ENCODE measurements at regions not wholly inside any gene's neighbourhood (a gene's known extent, or its start where the extent isn't known, plus 50 kb on each side); places are given as distances from the start of the nearest gene placed in this dataset.

DNA sequence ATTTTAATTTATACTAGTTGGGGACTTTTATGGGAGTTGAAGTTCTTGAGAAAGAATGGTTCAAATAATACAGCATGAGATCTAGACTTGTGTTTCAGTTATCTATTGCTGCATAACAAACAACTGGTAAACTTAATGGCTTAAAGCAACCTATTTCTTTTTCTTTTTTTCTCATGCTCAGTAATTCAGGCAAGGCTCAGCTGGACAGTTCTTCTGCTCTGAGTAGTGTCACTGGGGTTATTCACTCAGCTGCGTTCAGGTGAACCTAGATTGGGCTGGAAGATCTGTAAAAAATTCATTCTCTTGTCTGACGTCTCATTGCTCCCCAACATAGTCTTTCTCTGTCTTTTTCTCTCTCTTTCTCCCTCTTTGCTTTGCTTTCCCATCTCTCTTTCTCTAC is 291.7 kb downstream of the GBA3 start:
- Histone ChIP-seq H4K20me1 (ENCODE audit: low read length) (no peaks in the 10 kb centered on the region), H3K9me3 (ENCODE audit: low read length) (no peaks in the 10 kb centered on the region), H3K4me2 (ENCODE audit: low read length) (no peak overlapping the region), H3F3A (ENCODE audit: low read length, unreplicated experiment) (no peaks in the 10 kb centered on the region), H3K9me2 (replicated peaks; ENCODE audit: low read length) (no peaks in the 10 kb centered on the region), H3K36me3 (ENCODE audit: low read depth, low read length) (no peaks in the 10 kb centered on the region), H3K79me2 (ENCODE audit: low read length) (no peaks in the 10 kb centered on the region), H3K27ac (ENCODE audit: low read length) (no peak overlapping the region), H2AFZ (ENCODE audit: low read length) (no peak overlapping the region), H3K9ac (ENCODE audit: low read length) (no peak overlapping the region), H3K4me1 (ENCODE audit: insufficient read depth, low read length) (peaks cover 41% of the 10 kb centered on the region), H3K27me3 (ENCODE audit: low read length) (no peaks in the 10 kb centered on the region), H3K4me3 (ENCODE audit: low read length) (no peak overlapping the region)
- ChIA-PET CTCF (no interaction called here), POLR2A (ENCODE audit: unreplicated experiment) (no interaction called here)
- TF ChIP-seq EZH2phosphoT487 (IDR thresholded peaks at IDR 0.05; ENCODE audit: borderline replicate concordance, low read length) (no peak), EZH2 (IDR thresholded peaks at IDR 0.05; ENCODE audit: low read length, unreplicated experiment) (no peak)
- TF ChIP-seq, protein P1, sequence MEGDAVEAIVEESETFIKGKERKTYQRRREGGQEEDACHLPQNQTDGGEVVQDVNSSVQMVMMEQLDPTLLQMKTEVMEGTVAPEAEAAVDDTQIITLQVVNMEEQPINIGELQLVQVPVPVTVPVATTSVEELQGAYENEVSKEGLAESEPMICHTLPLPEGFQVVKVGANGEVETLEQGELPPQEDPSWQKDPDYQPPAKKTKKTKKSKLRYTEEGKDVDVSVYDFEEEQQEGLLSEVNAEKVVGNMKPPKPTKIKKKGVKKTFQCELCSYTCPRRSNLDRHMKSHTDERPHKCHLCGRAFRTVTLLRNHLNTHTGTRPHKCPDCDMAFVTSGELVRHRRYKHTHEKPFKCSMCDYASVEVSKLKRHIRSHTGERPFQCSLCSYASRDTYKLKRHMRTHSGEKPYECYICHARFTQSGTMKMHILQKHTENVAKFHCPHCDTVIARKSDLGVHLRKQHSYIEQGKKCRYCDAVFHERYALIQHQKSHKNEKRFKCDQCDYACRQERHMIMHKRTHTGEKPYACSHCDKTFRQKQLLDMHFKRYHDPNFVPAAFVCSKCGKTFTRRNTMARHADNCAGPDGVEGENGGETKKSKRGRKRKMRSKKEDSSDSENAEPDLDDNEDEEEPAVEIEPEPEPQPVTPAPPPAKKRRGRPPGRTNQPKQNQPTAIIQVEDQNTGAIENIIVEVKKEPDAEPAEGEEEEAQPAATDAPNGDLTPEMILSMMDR (conservative IDR thresholded peaks at IDR 0.05; ENCODE audit: low read depth, low read length): no peak
- no peak for DNase-seq
- intact Hi-C loops (cut with micrococcal nuclease): loop anchor here (10.0 kb wide), 1 partner anchor 80 kb away; no protein-coding TSS in a partner anchor
- ATAC-seq: no peak
- BruUV-seq (replicated peaks): no TSS peak

DNA sequence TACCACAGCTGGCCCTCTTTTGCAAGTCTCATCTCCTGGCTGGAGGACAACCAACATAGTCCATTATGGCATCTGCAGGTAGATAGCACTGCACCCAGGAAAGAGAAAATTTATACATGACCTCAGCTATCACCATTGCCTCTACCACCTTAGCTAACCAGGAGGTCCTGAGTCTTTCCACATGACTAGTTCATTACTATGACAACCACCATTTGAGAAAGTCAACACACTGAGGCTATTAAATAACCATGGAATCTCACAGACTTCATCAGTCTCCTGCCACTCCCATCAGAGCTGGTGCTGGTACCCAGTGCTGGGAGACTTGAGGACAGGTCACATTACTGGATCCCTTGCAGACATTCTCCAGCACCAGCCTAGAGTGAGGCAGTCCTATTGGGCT is 285.9 kb downstream of the GBA3 start:
- BruUV-seq (replicated peaks): no TSS peak
- H3F3A ChIP-seq (ENCODE audit: low read length, unreplicated experiment): no peaks in the 10 kb centered on the region
- no peak overlapping the region for H3K4me2 ChIP-seq (ENCODE audit: low read length)
- H3K4me3 ChIP-seq (ENCODE audit: low read length): no peak overlapping the region
- H2AFZ ChIP-seq (ENCODE audit: low read length): no peak overlapping the region
- no peaks in the 10 kb centered on the region for H3K79me2 ChIP-seq (ENCODE audit: low read length)
- no peaks in the 10 kb centered on the region for H3K9me2 ChIP-seq (replicated peaks; ENCODE audit: low read length)
- ChIA-PET CTCF (no interaction called here), POLR2A (ENCODE audit: unreplicated experiment) (no interaction called here)
- no peak for ATAC-seq
- H3K9me3 ChIP-seq (ENCODE audit: low read length): no peaks in the 10 kb centered on the region; the same call in 1 of the 2 replicates
- no peaks in the 10 kb centered on the region for H4K20me1 ChIP-seq (ENCODE audit: low read length)
- no peaks in the 10 kb centered on the region for H3K27me3 ChIP-seq (ENCODE audit: low read length)
- peaks cover 4% of the 10 kb centered on the region; the same call in 1 of the 2 replicates for H3K4me1 ChIP-seq (ENCODE audit: insufficient read depth, low read length)
- DNase-seq: no peak
- H3K27ac ChIP-seq (ENCODE audit: low read length): no peak overlapping the region
- intact Hi-C loops (cut with micrococcal nuclease): no loop called here
- TF ChIP-seq, protein P1 (conservative IDR thresholded peaks at IDR 0.05; ENCODE audit: low read depth, low read length): no peak
- TF ChIP-seq EZH2phosphoT487 (IDR thresholded peaks at IDR 0.05; ENCODE audit: borderline replicate concordance, low read length): no peak
- H3K36me3 ChIP-seq (ENCODE audit: low read depth, low read length): no peaks in the 10 kb centered on the region
- no peak overlapping the region for H3K9ac ChIP-seq (ENCODE audit: low read length)

DNA sequence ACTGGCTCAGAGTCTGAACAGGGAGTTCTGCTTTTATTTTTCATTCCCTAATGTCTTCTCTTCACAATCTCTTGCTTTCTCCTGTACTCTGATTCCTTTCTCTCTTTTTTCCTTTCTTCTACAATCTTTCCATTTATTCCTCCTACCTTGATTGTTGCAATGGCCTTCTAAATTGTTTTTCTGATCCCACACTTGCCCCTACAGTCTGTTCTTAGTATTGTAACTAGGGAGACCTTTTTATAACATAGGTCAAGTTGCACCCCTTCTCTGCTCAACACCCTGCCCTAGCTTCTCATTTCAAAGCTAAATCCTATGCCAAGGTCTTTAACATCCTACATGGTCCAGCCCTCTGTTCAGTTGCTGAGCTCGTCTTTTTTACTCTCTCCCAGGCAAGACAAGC is 277.9 kb downstream of the GBA3 start:
- no peak for DNase-seq
- no peaks in the 10 kb centered on the region for H3K27me3 ChIP-seq (ENCODE audit: low read length)
- no peak for TF ChIP-seq EZH2 (IDR thresholded peaks at IDR 0.05; ENCODE audit: low read length, unreplicated experiment)
- no peak for TF ChIP-seq EZH2phosphoT487 (IDR thresholded peaks at IDR 0.05; ENCODE audit: borderline replicate concordance, low read length)
- TF ChIP-seq, protein P1 (conservative IDR thresholded peaks at IDR 0.05; ENCODE audit: low read depth, low read length): no peak
- BruUV-seq (replicated peaks): no TSS peak
- H3K9ac ChIP-seq (ENCODE audit: low read length): no peak overlapping the region
- no peaks in the 10 kb centered on the region for H3K36me3 ChIP-seq (ENCODE audit: low read depth, low read length)
- H3K79me2 ChIP-seq (ENCODE audit: low read length): no peaks in the 10 kb centered on the region
- no peaks in the 10 kb centered on the region for H3F3A ChIP-seq (ENCODE audit: low read length, unreplicated experiment)
- ATAC-seq: no peak
- H3K4me3 ChIP-seq (ENCODE audit: low read length): no peak overlapping the region
- intact Hi-C loops (cut with micrococcal nuclease): no loop called here
- no peak overlapping the region; the same call in 1 of the 2 replicates for H3K4me2 ChIP-seq (ENCODE audit: low read length)
- peaks cover 32% of the 10 kb centered on the region for H3K4me1 ChIP-seq (ENCODE audit: insufficient read depth, low read length)
- H4K20me1 ChIP-seq (ENCODE audit: low read length): no peaks in the 10 kb centered on the region
- no peak overlapping the region for H2AFZ ChIP-seq (ENCODE audit: low read length)
- no peaks in the 10 kb centered on the region; the same call in 1 of the 2 replicates for H3K9me3 ChIP-seq (ENCODE audit: low read length)
- 0 out of 2 replicates have a peak overlapping the region, but pooled peaks have one; percentile 81 for H3K27ac ChIP-seq (ENCODE audit: low read length)
- CTCF ChIA-PET: no interaction called here
- POLR2A ChIA-PET (ENCODE audit: unreplicated experiment): interaction anchor here (1.1 kb wide), 1 partner anchor 17 kb away, joined by 4 read pairs; no protein-coding TSS in a partner anchor
- H3K9me2 ChIP-seq (replicated peaks; ENCODE audit: low read length): no peaks in the 10 kb centered on the region

Data from PC-3 (cell line).